Dermis microvascular lymphatic vessel endothelial cell (primary cell): ENCODE measurements at regions not wholly inside any gene's neighbourhood (a gene's known extent, or its start where the extent isn't known, plus 50 kb on each side); places are given as distances from the start of the nearest gene placed in this dataset.
"Not testable (repeated sequence)": the region's sequence is repeated elsewhere in the genome, so short reads cannot be mapped to it uniquely, and the experiment has no call there.

Experiments used
- DNase-seq, 2 donors: peaks; one replicate each; pipeline versions ENCODE4 v3.0.0 to v3.0.0-alpha.2; 2010; ENCODE audit warnings: low read depth in 2 of 2

DNA sequence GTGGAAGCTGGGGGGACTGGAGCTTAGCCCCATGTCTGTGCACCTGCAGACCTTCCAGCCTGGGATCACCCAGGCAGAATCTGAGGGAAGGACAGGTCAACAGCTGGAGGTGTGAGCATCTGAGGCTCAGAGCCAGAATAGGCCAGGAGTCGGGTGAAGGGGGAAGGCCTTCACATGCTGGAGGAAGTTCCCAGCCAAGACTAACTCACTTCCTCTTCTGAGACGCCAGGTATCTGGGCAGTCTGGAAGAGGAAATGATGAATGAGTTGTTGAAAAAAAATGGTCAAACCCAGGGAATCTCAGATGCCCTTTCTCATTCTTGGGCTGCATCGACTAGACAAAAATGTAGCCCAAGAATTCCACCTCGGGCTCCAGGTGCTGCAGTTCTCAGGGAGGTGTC lies 73.6 kb upstream of the TIAM2 start:
- peak in 1 of 2 donors; percentile 48 for DNase-seq

DNA sequence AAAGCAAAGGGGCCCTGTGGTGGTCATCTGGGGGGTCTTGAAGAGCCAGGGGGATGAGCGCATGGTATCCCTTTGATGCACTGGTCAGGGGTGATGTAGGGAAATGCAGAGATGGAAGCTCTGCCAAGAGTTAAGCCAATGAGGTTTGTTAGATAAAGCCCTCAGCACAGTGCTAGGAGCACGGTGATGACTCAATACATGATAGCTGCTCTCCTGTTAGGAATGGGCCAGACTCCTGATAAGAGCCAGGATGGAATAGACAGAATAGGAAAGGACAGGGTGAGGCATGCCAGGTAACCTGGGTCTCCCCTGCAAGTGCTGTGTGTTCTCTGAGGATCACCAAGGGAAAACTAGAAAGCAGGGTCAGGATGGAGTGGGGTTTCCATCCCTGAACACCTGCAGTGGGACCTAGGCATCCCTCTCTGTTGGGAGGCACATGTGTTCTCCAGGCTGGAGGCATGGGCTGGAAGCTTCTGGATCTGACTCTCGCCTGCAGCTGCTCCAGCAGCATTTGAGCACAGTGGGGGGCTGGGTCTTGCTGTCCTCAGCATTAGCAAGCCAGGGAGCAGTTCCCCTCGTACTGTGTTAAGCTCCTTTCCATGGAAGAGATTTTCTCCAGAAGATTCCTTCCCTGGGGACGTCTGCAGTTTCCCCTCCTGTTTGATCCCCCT lies 71.8 kb upstream of the TIAM2 start:
- DNase-seq = no peak

DNA sequence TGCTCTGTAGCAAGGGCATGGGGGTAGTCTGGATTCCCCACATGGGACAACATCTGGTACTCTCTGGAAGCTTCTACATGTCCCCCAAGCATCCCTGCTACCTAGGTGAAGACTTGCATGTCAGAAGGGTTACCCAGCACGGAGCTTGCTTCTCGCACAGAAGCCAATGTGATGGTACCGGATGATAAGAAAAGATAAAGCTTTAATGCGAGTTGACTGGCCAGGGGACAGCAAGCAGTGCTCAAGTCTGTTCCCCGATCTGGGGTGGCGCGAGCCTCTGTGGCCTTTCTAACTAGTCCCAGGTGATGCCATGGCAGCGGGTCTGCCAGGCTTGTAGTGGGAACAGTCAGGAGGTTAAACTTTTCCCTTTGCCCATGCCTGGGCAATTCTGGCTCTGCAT lies 70.0 kb upstream of the TIAM2 start:
- no peak for DNase-seq

DNA sequence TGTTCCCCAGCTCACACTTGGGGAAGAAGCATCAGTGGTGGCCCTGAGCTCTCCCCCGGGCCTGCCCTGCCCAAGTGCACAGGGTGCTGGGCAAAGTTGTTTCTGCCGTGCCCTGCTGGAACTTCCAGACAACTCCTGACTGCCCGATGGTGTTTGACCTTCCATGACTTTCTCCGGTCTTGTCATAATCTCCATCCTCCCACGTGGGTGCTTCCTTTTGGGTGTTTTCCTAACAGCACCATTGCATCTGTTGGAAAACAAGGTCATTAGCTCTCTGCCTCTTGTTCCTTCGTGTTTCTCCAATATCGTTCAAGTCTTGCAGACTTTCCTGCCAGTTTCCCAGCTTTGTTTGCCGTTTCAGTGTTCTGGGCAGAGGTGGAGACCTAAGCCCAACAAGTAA lies 68.7 kb upstream of the TIAM2 start:
- peak in 1 of 2 donors; percentile 72 for DNase-seq

DNA sequence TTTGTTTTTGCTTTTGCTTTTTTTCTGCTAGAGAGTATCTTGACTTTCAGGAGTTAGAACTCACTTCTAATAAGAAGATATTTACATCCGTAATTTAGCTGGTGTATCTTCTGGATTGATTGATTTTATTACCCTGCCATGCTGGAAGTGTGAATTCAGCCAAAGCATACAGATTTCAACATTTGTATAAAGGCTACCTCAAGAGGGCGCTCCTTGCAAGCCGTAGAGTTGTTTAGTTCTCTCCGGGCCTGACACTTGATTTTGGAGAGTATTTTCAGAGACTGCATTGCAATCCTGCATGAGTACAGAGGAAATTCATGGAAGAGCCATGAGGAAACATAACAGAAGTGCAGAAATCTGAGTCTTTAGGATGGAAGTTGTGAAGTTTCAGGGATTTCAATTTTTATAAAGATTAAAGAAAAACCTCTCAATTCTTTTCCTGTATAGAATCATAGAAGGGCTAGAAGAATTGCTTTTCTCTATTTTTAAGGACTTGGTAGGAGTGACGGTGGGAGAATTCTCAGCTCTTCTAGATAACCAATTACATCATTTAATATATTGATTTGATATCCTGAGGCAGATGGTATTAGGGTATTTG lies 66.7 kb upstream of the TIAM2 start:
- DNase-seq = peak; percentile 62 to 78

DNA sequence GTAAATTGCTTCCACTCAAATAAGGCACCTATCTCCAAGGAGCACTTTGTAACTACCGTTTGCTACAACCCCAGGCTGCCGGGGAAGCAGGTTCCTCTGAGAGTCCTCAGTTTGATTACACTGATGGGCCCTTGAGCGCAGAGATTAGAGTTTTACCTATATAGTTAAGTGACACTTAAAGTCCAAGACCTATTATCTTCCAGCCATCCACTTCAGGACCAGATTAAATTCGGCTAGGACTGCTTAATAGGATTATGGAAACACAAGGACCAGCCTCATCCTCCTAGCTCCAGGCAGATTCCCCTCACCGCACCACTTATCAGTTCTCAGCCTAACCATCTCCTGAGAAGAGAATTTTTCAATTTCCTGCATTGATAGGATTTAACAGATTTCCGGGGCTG lies 64.7 kb upstream of the TIAM2 start:
- DNase-seq = no peak

DNA sequence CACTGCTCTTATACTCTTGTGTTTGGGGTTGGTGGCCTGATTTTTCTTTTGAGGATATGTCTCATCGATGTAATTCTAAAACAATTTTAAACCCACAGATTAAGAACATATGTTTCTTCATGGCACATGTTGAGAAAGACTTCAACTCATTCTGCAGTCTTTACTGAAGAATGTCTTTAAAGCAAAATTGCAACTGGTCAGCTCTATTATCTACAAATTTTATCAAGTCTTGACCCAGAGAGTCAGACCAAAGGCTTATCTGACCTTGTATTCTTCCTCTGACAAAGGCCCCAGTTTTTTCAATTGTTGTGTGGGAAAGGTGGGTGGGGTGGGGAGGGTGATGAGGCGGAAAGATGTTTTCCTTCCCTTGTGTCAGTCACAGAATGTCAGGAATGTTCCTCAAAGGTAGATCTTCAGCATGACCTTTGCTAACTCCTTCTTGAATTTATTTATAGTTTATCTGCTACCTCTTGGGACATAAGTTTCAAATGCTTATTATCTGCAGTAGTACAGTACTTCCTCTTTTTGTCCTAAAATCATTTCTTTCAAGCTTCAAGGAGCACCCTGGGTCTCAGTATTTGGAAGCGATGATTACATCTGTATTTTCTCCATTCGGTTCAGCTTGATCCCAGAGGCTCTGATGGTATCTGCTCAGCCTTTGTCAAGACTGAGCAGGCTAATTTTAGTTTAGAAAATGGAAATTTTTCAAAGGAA lies 63.2 kb upstream of the TIAM2 start:
- no peak for DNase-seq

DNA sequence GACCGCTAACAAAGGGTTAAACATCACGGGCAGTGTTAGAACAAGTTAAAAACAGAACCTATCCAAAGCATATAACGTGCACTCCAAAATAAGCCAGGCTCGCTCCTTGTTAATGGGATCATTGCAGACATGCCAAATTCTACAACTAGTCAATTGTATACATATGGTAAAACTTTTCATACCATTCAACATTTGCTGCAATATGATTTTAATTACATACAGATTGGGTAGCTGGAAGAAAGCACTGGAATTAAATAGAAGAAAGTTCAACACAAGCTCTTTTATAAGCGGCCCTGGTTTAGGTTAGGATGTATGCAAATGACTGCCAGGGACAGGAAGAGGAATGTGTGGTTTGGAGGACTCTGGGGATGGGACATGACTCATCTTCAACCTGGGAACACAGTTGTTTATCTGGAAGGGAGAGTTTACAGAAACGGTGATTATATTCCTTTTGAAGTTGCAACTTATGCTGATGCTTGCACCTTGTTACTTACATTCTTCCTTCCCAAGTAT lies 62.5 kb upstream of the TIAM2 start:
- peak; percentile 45 to 78 for DNase-seq

DNA sequence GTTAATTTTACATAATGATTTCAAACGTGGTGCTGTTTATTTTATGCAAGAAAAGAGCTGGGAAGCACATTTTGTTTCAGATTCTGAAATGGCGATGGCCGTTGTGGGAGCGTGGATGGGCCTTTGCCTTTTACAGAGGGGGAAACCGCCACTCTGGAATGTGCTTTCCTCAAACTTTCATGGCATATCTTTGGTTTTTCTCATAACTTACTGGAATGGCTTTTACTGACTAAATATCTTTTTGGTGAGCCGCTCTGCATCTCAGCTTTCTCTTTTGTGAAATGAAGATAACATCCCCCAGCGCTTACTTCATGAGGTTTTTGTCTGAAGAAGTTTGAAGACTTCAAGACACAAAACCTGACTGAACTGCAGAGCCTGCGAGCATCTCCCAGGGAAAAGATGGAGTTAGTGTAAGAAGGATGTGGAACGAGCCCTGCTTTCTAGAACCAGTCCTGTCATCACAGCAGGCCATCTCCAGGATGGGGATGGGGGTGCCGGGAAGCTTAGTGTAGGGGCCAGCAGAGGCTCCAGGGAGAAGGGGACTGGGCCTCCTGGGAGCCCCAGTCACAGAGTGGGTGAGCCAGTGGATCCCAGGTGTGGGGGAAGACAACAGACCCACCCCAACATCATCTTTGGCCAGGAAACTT lies 61.8 kb upstream of the TIAM2 start:
- no peak for DNase-seq

DNA sequence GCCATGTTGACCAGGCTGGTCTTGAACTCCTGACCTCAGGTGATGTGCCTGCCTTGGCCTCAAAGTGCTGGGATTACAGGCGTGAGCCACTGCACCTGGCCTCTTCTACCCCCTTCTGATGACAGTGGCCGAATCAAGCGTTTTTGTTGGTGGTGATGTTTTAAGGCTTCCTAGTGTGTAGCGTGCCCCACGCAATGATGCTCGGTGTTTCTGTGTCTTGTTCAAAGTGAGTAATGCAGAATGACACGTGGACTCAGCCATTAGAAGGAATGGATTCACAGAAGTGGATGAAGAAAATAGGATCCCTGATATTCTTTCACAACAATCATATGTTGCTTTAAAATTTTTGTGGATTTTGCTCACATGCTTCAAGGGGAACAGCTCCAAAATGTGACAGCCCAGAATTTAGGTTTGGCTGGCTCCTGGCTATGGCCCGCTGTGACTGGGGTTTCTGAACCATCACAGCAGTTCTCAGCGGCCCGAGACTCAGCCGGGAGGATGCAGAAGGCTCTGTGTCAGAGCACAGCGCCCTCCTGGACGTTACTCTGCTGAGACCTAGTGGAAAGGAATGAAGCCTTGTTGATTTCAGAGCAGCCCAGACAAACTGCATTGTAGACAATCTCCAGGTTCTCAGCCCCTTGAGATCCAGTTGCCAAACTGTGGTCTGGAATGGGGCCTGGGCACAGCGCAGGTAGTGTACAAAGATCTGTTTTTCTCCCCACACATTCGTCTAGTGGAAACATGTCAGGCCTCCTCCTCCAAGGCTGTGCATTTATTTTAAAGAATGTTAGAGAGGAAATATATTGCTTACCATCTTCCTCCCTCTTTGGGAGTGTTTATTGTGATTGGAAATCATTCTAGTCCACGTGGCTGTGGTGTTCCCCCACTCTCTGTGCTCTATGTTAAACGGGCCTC lies 57.6 kb upstream of the TIAM2 start:
- DNase-seq = no peak

DNA sequence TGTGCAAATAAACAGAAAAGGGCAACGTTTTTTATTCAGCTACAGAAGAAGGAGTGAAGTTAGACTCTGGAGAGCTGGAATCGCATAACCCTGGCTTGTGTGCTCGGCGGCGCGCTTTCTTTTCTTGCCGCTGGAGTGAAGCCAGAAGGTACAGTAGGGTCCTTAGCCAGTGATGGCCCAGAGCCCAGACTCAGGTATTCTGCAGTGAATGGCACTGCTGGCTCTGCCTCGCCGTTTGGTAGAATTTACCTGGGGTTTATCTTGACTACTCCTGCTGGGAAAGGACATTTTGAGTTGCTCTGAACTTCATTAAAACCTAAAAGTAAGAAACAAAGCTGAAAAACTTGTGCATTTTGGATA lies 56.9 kb upstream of the TIAM2 start:
- no peak for DNase-seq

DNA sequence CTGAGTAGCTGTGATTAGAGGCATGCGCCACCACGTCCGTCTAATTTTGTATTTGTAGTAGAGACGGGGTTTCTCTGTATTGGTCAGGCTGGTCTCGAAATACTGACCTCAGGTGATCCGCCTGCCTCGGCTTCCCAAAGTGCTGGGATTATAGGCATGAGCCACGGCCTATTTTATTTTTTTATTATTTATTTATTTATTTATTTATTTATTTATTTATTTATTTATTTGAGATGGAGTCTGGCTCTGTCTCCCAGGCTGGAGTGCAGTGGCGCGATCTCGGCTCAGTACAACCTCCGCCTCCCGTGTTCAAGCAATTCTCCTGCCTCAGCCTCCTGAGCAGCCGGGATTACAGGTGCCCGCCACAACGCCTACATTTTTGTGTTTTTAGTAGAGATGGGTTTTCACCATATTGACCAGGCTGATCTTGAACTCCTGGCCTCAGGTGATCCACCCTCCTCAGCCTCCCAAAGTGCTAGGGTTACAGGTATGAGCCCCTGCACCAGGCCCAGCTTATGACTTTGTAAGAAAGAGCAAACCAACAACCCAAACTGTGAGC lies 56.3 kb upstream of the TIAM2 start:
- not testable (repeated sequence) for DNase-seq

DNA sequence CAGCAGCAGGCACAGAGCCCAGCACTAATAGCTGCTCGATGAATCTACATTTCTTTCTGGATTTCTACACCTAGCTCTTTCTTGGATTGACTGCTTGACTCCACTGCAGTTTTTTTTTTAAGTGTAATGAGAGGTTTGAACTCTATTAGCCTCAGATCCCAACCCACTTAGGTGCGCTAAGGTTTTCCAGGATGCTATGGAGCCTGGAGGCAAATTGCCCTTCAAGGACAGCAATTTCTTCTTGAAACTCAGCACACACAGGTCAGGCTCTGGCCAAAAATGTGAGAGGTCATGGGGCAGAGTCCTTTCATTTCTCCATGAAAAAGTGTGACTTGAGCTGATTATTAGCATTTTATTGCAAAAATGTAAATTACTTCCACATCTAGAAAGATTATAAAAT lies 52.3 kb upstream of the TIAM2 start:
- DNase-seq = no peak

DNA sequence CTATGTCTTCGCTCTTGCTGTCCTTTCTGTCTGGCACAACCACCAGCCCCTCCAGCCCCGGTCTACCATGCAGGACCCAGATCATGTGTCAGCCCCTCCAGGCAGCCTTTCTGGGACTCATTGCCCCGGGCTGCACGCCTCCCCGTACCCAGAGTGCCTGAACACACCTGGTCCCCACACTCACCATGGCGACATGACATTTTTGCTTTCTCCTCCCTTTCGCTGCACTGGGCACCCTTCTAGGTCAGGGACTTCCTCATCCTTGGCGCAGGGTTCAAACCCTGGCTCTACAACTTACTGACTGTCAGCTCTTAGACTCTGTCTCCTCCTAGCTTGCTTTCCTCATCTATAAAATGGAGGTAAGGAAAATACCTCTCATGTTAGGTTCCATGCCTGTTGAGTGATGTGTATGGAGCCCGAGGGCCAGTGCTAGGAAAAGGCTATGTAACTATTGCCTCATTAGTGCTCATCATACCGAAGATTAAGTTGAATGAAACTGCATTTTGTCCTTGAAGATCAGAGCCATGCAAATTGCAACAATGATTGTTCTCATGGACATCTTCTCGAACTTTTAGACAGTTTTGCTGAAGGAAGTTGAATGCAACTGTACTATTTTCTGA lies 49.7 kb upstream of the TIAM2 start:
- no peak for DNase-seq
